Fibroblast of the aortic adventitia (primary cell): ENCODE measurements at regions not wholly inside any gene's neighbourhood (a gene's known extent, or its start where the extent isn't known, plus 50 kb on each side); places are given as distances from the start of the nearest gene placed in this dataset.

Experiments used
- DNase-seq: peaks from one replicate; pipeline ENCODE4 v3.0.0-alpha.2; 2010; ENCODE audit warnings: low read depth
- H3K4me3 ChIP-seq: 2 replicates; pipeline ENCODE4 v1.5.1; 2011; ENCODE audit warnings: low read depth, mild to moderate bottlenecking, control low read depth, low read length, moderate library complexity
- CTCF ChIP-seq: IDR thresholded peaks from 2 replicates; pipeline ENCODE4 v1.5.1; 2011; ENCODE audit warnings: mild to moderate bottlenecking, low read length, control low read depth, inconsistent platforms; ENCODE audit not compliant: insufficient read depth

GRCh38 chr17:27239046-27239445, 54.9 kb upstream of the WSB1 start:
- H3K4me3 ChIP-seq = no peak overlapping the region
- no peak for DNase-seq
- no peak for TF ChIP-seq CTCF

GRCh38 chr17:27239584-27239983, 54.3 kb upstream of the WSB1 start:
- no peak overlapping the region for H3K4me3 ChIP-seq
- TF ChIP-seq CTCF = no peak

GRCh38 chr17:27240086-27240801, 53.7 kb upstream of the WSB1 start:
- TF ChIP-seq CTCF = no peak
- no peak for DNase-seq
- no peak overlapping the region for H3K4me3 ChIP-seq

More at GRCh38 chr17:27239584-27239983, 54.3 kb upstream of the WSB1 start:
- no peak for DNase-seq

- no peak for TF ChIP-seq CTCF
- DNase-seq = no peak
- no peak overlapping the region for H3K4me3 ChIP-seq
Measured at GRCh38 chr17:27240802-27241155, 53.1 kb upstream of the WSB1 start.

GRCh38 chr17:27241346-27241946, 52.5 kb upstream of the WSB1 start:
- no peak overlapping the region for H3K4me3 ChIP-seq
- TF ChIP-seq CTCF = no peak
- DNase-seq = peak; percentile 72

DNA sequence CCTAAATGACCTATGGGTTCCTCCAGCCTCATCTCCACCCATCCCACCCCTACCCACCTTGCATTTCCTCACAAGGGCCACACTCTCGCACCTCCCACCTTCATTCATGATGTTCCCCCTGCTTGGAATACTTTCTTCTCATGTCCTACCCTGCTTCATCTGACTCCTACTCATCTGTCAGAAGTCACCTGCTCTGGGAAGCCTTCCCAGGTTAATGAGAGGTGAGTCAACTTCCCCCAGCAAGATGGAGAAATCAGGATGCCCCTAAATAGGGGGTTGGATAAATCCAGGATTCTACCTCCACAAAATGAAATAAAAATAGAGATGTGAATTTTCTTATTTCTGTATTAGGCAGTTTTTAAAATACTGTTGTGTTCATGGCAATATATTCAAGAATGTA, 51.0 kb upstream of the WSB1 start:
- H3K4me3 ChIP-seq = no peak overlapping the region
- no peak for DNase-seq
- TF ChIP-seq CTCF = no peak
